HepG2 (cell line): ENCODE measurements at regions not wholly inside any gene's neighbourhood (a gene's known extent, or its start where the extent isn't known, plus 50 kb on each side); places are given as distances from the start of the nearest gene placed in this dataset.
A peak's percentile ranks its signal among the peaks of the same experiment; 100 is the strongest.
"Not testable (repeated sequence)": the region's sequence is repeated elsewhere in the genome, so short reads cannot be mapped to it uniquely, and the experiment has no call there.

Experiments
- ATAC-seq: fragments of 200-7000 bp; cut with Tn5 transposase; 3 replicates; pipeline ENCODE4 v1.9.1; 2020; ENCODE audit warnings: mild to moderate bottlenecking, moderate library complexity
- BruUV-seq: library from RNA; stranded (reverse); fragments of 400-500 nt; replicated peaks from 2 replicates; lab custom pipeline; 2021; lab: Mats Ljungman, UMichigan
- CTCF ChIA-PET: fragments of 300-600 bp; formaldehyde crosslinking; extraction: SDS; loops from one replicate; lab custom pipeline; 2021; ENCODE audit warnings: low total read pairs, inconsistent platforms, low intra/inter-chr PET ratio; lab: Yijun Ruan, JAX
- POLR2A ChIA-PET: fragments of 350-600 bp; sonication (Branson Sonifier 250); formaldehyde crosslinking; loops from one replicate; lab custom pipeline; 2020; ENCODE audit warnings: antibody characterized with exemption, inconsistent platforms; lab: Yijun Ruan, JAX
- DNase-seq: peaks from one replicate; pipeline ENCODE4 v3.0.0-alpha.2; 2015; ENCODE audit warnings: low spot score
- FAIRE-seq: peaks from 3 replicates; lab custom pipeline; 2011; peaks lifted over from hg19 to GRCh38; lab: Jason Lieb, UNC
- H2AFZ ChIP-seq: one replicate; pipeline ENCODE4 v1.6.1; 2011; ENCODE audit warnings: low read length, inconsistent platforms
- H3K27ac ChIP-seq: fragments of 300-600 bp; 3 replicates; pipeline ENCODE4 v1.8.0; 2011; ENCODE audit warnings: mixed run types, mild to moderate bottlenecking, mixed read lengths, low read length, inconsistent platforms; ENCODE audit not compliant: insufficient read depth; ENCODE audit errors: extremely low read length
- H3K27me3 ChIP-seq, 2 experiments: fragments of 200-600 bp in 1 of 2; 2 replicates in 1 of 2; 3 replicates in 1 of 2; pipeline versions ENCODE4 v1.6.0 to v1.8.0; 2011; ENCODE audit warnings: low read length in 2 of 2, mild to moderate bottlenecking in 2 of 2, moderate library complexity in 2 of 2, inconsistent platforms in 1 of 2; ENCODE audit not compliant: insufficient read depth in 2 of 2, control insufficient read depth in 1 of 2
- H3K36me3 ChIP-seq, 2 experiments: fragments of 200-600 bp in 1 of 2; replicated peaks in 1 of 2; 2 replicates in 1 of 2; 3 replicates in 1 of 2; pipeline versions ENCODE4 v1.5.1 to v1.8.0; 2011; ENCODE audit warnings: low read length in 2 of 2, inconsistent platforms in 1 of 2; ENCODE audit not compliant: insufficient read depth in 2 of 2, control insufficient read depth in 1 of 2
- H3K4me1 ChIP-seq: 2 replicates; pipeline ENCODE4 v1.5.1; 2012; ENCODE audit warnings: low read length, inconsistent platforms; ENCODE audit not compliant: insufficient read depth
- H3K4me2 ChIP-seq: 2 replicates; pipeline ENCODE4 v1.6.0; 2011; ENCODE audit warnings: low read depth, low read length, inconsistent platforms
- H3K4me3 ChIP-seq, 3 experiments: fragments of 200-600 bp in 1 of 3; sonication (generic), shearing (Covaris generic) in 1 of 3; replicated peaks in 1 of 3; 2 replicates each; pipeline ENCODE4 v1.5.1; 2011 to 2016; ENCODE audit warnings: low read length in 3 of 3, inconsistent platforms in 2 of 3, low read depth in 2 of 3, mild to moderate bottlenecking in 2 of 3, control low read depth in 1 of 3, mixed read lengths in 1 of 3; ENCODE audit not compliant: insufficient read depth in 1 of 3
- H3K79me2 ChIP-seq: one replicate; pipeline ENCODE4 v1.6.1; 2011; ENCODE audit warnings: low read length, inconsistent platforms; ENCODE audit not compliant: insufficient read depth
- H3K9ac ChIP-seq: 2 replicates; pipeline ENCODE4 v1.6.0; 2011; ENCODE audit warnings: mild to moderate bottlenecking, low read depth, low read length, inconsistent platforms; ENCODE audit not compliant: insufficient read depth
- H3K9me3 ChIP-seq: 2 replicates; pipeline ENCODE4 v1.5.1; 2012; ENCODE audit warnings: mild to moderate bottlenecking, low read length
- H4K20me1 ChIP-seq: 2 replicates; pipeline ENCODE4 v1.6.0; 2011; ENCODE audit warnings: inconsistent platforms, mild to moderate bottlenecking, low read length, moderate library complexity; ENCODE audit not compliant: insufficient read depth
- CEBPB ChIP-seq: IDR thresholded peaks from 2 replicates; pipeline ENCODE4 v1.6.1; 2011; ENCODE audit warnings: low read depth, low read length, improper control_type of control experiment, borderline replicate concordance
- CEBPG ChIP-seq: IDR thresholded peaks from 2 replicates; pipeline ENCODE4 v1.6.1; 2016
- NR2C2 ChIP-seq: sonication (generic); formaldehyde crosslinking; IDR thresholded peaks from 2 replicates; pipeline ENCODE4 v1.4.0; 2020; ENCODE audit warnings: missing genetic modification reagents, mild to moderate bottlenecking, moderate library complexity, borderline replicate concordance
- NR2F2 ChIP-seq: IDR thresholded peaks from 2 replicates; pipeline ENCODE4 v1.6.1; 2012; ENCODE audit warnings: low read depth, inconsistent platforms, borderline replicate concordance
- NR2F6 ChIP-seq, 2 experiments: IDR thresholded peaks; 2 replicates each; pipeline ENCODE4 v1.6.1; 2016; ENCODE audit warnings: antibody characterized with exemption in 1 of 2, mild to moderate bottlenecking in 1 of 2
- RARA ChIP-seq: IDR thresholded peaks from 2 replicates; pipeline ENCODE4 v1.6.1; 2016; ENCODE audit warnings: missing genetic modification reagents, missing compliant biosample characterization
- SKI ChIP-seq: fragments of 450-650 bp; IDR thresholded peaks from one replicate; pipeline ENCODE4 v1.6.1; 2018; ENCODE audit warnings: mild to moderate bottlenecking; ENCODE audit not compliant: partially characterized antibody
- SKIL ChIP-seq: sonication (generic); formaldehyde crosslinking; IDR thresholded peaks from 2 replicates; pipeline ENCODE4 v1.8.0; 2022; ENCODE audit warnings: missing genetic modification reagents, mild to moderate bottlenecking, moderate library complexity, borderline replicate concordance
- WGBS: methylation state at CpG from one replicate; pipeline ENCODE4 v1.1.6; 2017; ENCODE audit warnings: low lambda C conversion rate; 5-methylcytosine and 5-hydroxymethylcytosine counted together
- in situ Hi-C: cut with HindIII; loops from 2 replicates; pipeline ENCODE4 v1.10.0; 2017; ENCODE audit warnings: low pct_unique_long_range_greater_than_20kb; ENCODE audit not compliant: extremely low pct_ligation_motif_present
- intact Hi-C: fragments of 100-400 bp; cut with micrococcal nuclease; formaldehyde crosslinking; loops from one replicate; pipeline ENCODE4 v1.10.0; 2022; ENCODE audit not compliant: unreplicated experiment

GRCh38 chr9:41772541-41772940, 356.7 kb downstream of the CNTNAP3B start:
- POLR2A ChIA-PET, CTCF ChIA-PET, H3K79me2 ChIP-seq, DNase-seq, H3K27ac ChIP-seq, FAIRE-seq, H3K4me1 ChIP-seq, H3K27me3 ChIP-seq, in situ Hi-C loops, intact Hi-C loops, BruUV-seq, ATAC-seq, H3K9me3 ChIP-seq, H3K4me3 ChIP-seq, H4K20me1 ChIP-seq, H3K36me3 ChIP-seq, H3K9ac ChIP-seq, H3K4me2 ChIP-seq, H2AFZ ChIP-seq: not testable (repeated sequence)
- 0 out of 2 replicates have a peak, but pooled peaks have one; percentile 39 for TF ChIP-seq CEBPG
- 0 out of 2 replicates have a peak, but pooled peaks have one; percentile 48 for TF ChIP-seq SKIL
- peak; percentile 74 for TF ChIP-seq SKI
- TF ChIP-seq NR2F2, result 0 out of 2 replicates have a peak, but pooled peaks have one; percentile 34
- peak; percentile 64 for TF ChIP-seq RARA (CRISPR knock-in tag)
- TF ChIP-seq NR2C2 (CRISPR knock-in tag), result peak; percentile 22; the same call in 1 of the 2 replicates
- 0 out of 2 replicates have a peak, but pooled peaks have one; percentile 8 for TF ChIP-seq CEBPB
- peak; percentile 79 for TF ChIP-seq NR2F6 (IDR thresholded peaks at IDR 0.05)
- TF ChIP-seq NR2F6 (CRISPR knock-in tag; IDR thresholded peaks at IDR 0.05), result peak; percentile 51; the same call in 1 of the 2 replicates
- WGBS, result no CpG with 5 or more reads among the region's 7 CpGs
